HCT116 (cell line): ENCODE measurements at regions not wholly inside any gene's neighbourhood (a gene's known extent, or its start where the extent isn't known, plus 50 kb on each side); places are given as distances from the start of the nearest gene placed in this dataset.

Source experiments
- ATAC-seq: fragments of 200-7000 bp; cut with Tn5 transposase; 2 replicates; pipeline ENCODE4 v1.9.1; 2020; ENCODE audit warnings: mild to moderate bottlenecking, moderate library complexity
- BruUV-seq: library from RNA; stranded (reverse); fragments of 400-500 nt; replicated peaks from 2 replicates; lab custom pipeline; 2021; lab: Mats Ljungman, UMichigan
- CTCF ChIA-PET: fragments of 300-600 bp; sonication (Branson Sonifier 250); formaldehyde crosslinking; loops from one replicate; lab custom pipeline; 2021; ENCODE audit warnings: antibody characterized with exemption; lab: Charles Lee
- POLR2A ChIA-PET: fragments of 300-600, 350-600 bp; sonication (Branson Sonifier 250); formaldehyde crosslinking; loops from one replicate; lab custom pipeline; 2021; ENCODE audit warnings: antibody characterized with exemption; lab: Charles Lee
- RAD21 ChIA-PET, 2 experiments: fragments of 300-600 bp; sonication (Branson Sonifier 250); formaldehyde crosslinking; loops; one replicate each; lab custom pipeline; 2023; ENCODE audit warnings: low total read pairs in 2 of 2; ENCODE audit not compliant: uncharacterized antibody in 2 of 2, unreplicated experiment in 2 of 2, low non-redundant PET in 1 of 2; lab: Charles Lee
- DNase-seq: peaks from one replicate; pipeline ENCODE4 v3.0.0-alpha.2; 2010; ENCODE audit warnings: low read depth, low spot score
- H2AFZ ChIP-seq: fragments of 200-600 bp; shearing (Covaris generic), sonication (generic); 2 replicates; pipeline ENCODE4 v1.6.1; 2017; ENCODE audit warnings: low read depth, mixed run types, mixed read lengths, antibody characterized with exemption, low read length; ENCODE audit not compliant: poor library complexity, severe bottlenecking
- H3K27ac ChIP-seq: 2 replicates; pipeline ENCODE4 v1.5.1; 2012; ENCODE audit warnings: low read depth, low read length
- H3K27me3 ChIP-seq: fragments of 200-600 bp; sonication (generic); 2 replicates; pipeline ENCODE4 v1.6.1; 2016; ENCODE audit warnings: mixed run types, low read length, mixed read lengths; ENCODE audit not compliant: insufficient read depth
- H3K36me3 ChIP-seq, 2 experiments: fragments of 200-500 bp in 1 of 2; fragments of 200-600 bp in 1 of 2; sonication (Bioruptor generic) in 1 of 2; sonication (generic) in 1 of 2; 2 replicates each; pipeline versions ENCODE4 v1.5.1 to v1.6.1; 2014 to 2016; ENCODE audit warnings: low read length in 2 of 2, inconsistent platforms in 1 of 2, mixed read lengths in 1 of 2, mixed run types in 1 of 2; ENCODE audit not compliant: insufficient read depth in 2 of 2, control insufficient read depth in 1 of 2
- H3K4me1 ChIP-seq, 2 experiments: fragments of 200-600 bp in 1 of 2; sonication (generic) in 1 of 2; 2 replicates each; pipeline versions ENCODE4 v1.5.1 to v1.6.1; 2012 to 2017; ENCODE audit warnings: low read length in 2 of 2, inconsistent platforms in 1 of 2, mild to moderate bottlenecking in 1 of 2, mixed read lengths in 1 of 2, mixed run types in 1 of 2, moderate library complexity in 1 of 2; ENCODE audit not compliant: insufficient read depth in 2 of 2, control insufficient read depth in 1 of 2
- H3K4me2 ChIP-seq: fragments of 200-600 bp; sonication (generic); 2 replicates; pipeline ENCODE4 v1.6.1; 2017; ENCODE audit warnings: mixed run types, low read length, mixed read lengths
- H3K4me3 ChIP-seq, 2 experiments: fragments of 200-600 bp in 1 of 2; sonication (generic) in 1 of 2; replicated peaks in 1 of 2; 2 replicates each; pipeline ENCODE4 v1.5.1; 2011 to 2016; ENCODE audit warnings: low read length in 2 of 2, control low read depth in 1 of 2, low read depth in 1 of 2, mild to moderate bottlenecking in 1 of 2, mixed read lengths in 1 of 2, mixed run types in 1 of 2
- H3K79me2 ChIP-seq: fragments of 200-600 bp; sonication (generic); 2 replicates; pipeline ENCODE4 v1.6.1; 2017; ENCODE audit warnings: mild to moderate bottlenecking, mixed run types, low read length, moderate library complexity, mixed read lengths; ENCODE audit not compliant: insufficient read depth
- H3K9ac ChIP-seq: fragments of 200-600 bp; sonication (generic); 2 replicates; pipeline ENCODE4 v1.6.1; 2016; ENCODE audit warnings: low read length, mixed read lengths
- H3K9me2 ChIP-seq: fragments of 200-600 bp; sonication (generic), shearing (Covaris generic); 2 replicates; pipeline ENCODE4 v1.6.1; 2017; ENCODE audit warnings: mixed run types, mild to moderate bottlenecking, moderate library complexity; ENCODE audit not compliant: insufficient read depth
- H3K9me3 ChIP-seq, 2 experiments: fragments of 200-500 bp in 1 of 2; fragments of 200-600 bp in 1 of 2; sonication (Bioruptor generic) in 1 of 2; sonication (generic) in 1 of 2; 2 replicates each; pipeline ENCODE4 v1.6.1; 2014 to 2017; ENCODE audit warnings: low read length in 2 of 2, mixed read lengths in 2 of 2, inconsistent platforms in 1 of 2, low read depth in 1 of 2, mild to moderate bottlenecking in 1 of 2, mixed run types in 1 of 2, moderate library complexity in 1 of 2; ENCODE audit not compliant: control insufficient read depth in 1 of 2, insufficient read depth in 1 of 2
- H4K20me1 ChIP-seq: fragments of 200-600 bp; sonication (generic), shearing (Covaris generic); 2 replicates; pipeline ENCODE4 v1.6.1; 2017; ENCODE audit warnings: mixed run types, mild to moderate bottlenecking, moderate library complexity; ENCODE audit not compliant: insufficient read depth
- CBX3 ChIP-seq: IDR thresholded peaks from 2 replicates; pipeline ENCODE4 v1.6.1; 2012; ENCODE audit warnings: low read depth
- CEBPB ChIP-seq: IDR thresholded peaks from 2 replicates; pipeline ENCODE4 v1.6.1; 2012; ENCODE audit warnings: low read depth
- EGR1 ChIP-seq: IDR thresholded peaks from 2 replicates; pipeline ENCODE4 v1.6.1; 2012; ENCODE audit warnings: low read depth
- EZH2 ChIP-seq: fragments of 200-600 bp; sonication (generic); IDR thresholded peaks from 2 replicates; pipeline ENCODE4 v1.6.1; 2017; ENCODE audit warnings: antibody characterized with exemption, mixed run types
- EZH2phosphoT487 ChIP-seq: fragments of 200-600 bp; IDR thresholded peaks from 2 replicates; pipeline ENCODE4 v1.6.1; 2018; ENCODE audit warnings: antibody characterized with exemption, borderline replicate concordance
- JUND ChIP-seq: IDR thresholded peaks from 2 replicates; pipeline ENCODE4 v1.6.1; 2012
- POLR2AphosphoS5 ChIP-seq: IDR thresholded peaks from 2 replicates; pipeline ENCODE4 v1.6.1; 2011; ENCODE audit warnings: mild to moderate bottlenecking, low read depth, low read length, moderate library complexity
- RAD21 ChIP-seq: IDR thresholded peaks from 2 replicates; pipeline ENCODE4 v1.6.1; 2012; ENCODE audit warnings: low read depth, mild to moderate bottlenecking
- TCF7L2 ChIP-seq: IDR thresholded peaks from 2 replicates; pipeline ENCODE4 v1.7.0; 2011; ENCODE audit warnings: borderline replicate concordance, inconsistent platforms; ENCODE audit not compliant: insufficient read depth, insufficient read length; ENCODE audit errors: extremely low read depth
- YY1 ChIP-seq: IDR thresholded peaks from 2 replicates; pipeline ENCODE4 v1.6.1; 2011; ENCODE audit warnings: low read length, low read depth, moderate library complexity, mild to moderate bottlenecking; ENCODE audit not compliant: insufficient replicate concordance; ENCODE audit errors: extremely low read depth
- ZFX ChIP-seq: fragments of 450-650 bp; IDR thresholded peaks from 2 replicates; pipeline ENCODE4 v1.6.1; 2017
- ZNF274 ChIP-seq: fragments of 200-500 bp; sonication (Bioruptor generic); IDR thresholded peaks from 2 replicates; pipeline ENCODE4 v1.6.1; 2014; ENCODE audit warnings: mild to moderate bottlenecking, low read depth, low read length, inconsistent platforms
- intact Hi-C: fragments of 100-400 bp; cut with micrococcal nuclease; formaldehyde crosslinking; loops from 2 replicates; pipeline ENCODE4 v1.10.0; 2022
- TF ChIP-seq, protein P1 (sequence below): IDR thresholded peaks from 2 replicates; pipeline ENCODE4 v1.6.1; 2012; ENCODE audit warnings: low read depth
- TF ChIP-seq, protein P2 (sequence below), 3 experiments: fragments of 200-600 bp in 1 of 3; sonication (generic) in 1 of 3; IDR thresholded peaks in 2 of 3; conservative IDR thresholded peaks in 1 of 3; 2 replicates each; pipeline ENCODE4 v1.5.1; 2012 to 2017; ENCODE audit warnings: low read depth in 2 of 3, low read length in 2 of 3, antibody characterized with exemption in 1 of 3, borderline replicate concordance in 1 of 3, control low read depth in 1 of 3, mild to moderate bottlenecking in 1 of 3, mixed read lengths in 1 of 3, mixed run types in 1 of 3, moderate library complexity in 1 of 3; ENCODE audit not compliant: insufficient read depth in 1 of 3

GRCh38 chr5:128002425-128002824 lies 81.1 kb upstream of the SLC12A2 start:
- no TSS peak for BruUV-seq
- Histone ChIP-seq H4K20me1 (no peaks in the 10 kb centered on the region), H3K4me3 (no peak overlapping the region), H3K36me3 (no peaks in the 10 kb centered on the region), H3K9me3 (no peaks in the 10 kb centered on the region), H3K27me3 (no peaks in the 10 kb centered on the region), H3K9ac (no peak overlapping the region), H2AFZ (no peak overlapping the region), H3K27ac (no peak overlapping the region), H3K9me2 (no peaks in the 10 kb centered on the region), H3K4me2 (no peak overlapping the region), H3K79me2 (no peaks in the 10 kb centered on the region)
- ATAC-seq (no peak), DNase-seq (no peak)
- RAD21 ChIA-PET = no interaction called here
- intact Hi-C loops = no loop called here
- POLR2A ChIA-PET = no interaction called here
- no peak for TF ChIP-seq EZH2phosphoT487
- no peak for TF ChIP-seq ZNF274
- no peak for TF ChIP-seq CEBPB
- TF ChIP-seq EZH2 = no peak
- TF ChIP-seq, protein P1, sequence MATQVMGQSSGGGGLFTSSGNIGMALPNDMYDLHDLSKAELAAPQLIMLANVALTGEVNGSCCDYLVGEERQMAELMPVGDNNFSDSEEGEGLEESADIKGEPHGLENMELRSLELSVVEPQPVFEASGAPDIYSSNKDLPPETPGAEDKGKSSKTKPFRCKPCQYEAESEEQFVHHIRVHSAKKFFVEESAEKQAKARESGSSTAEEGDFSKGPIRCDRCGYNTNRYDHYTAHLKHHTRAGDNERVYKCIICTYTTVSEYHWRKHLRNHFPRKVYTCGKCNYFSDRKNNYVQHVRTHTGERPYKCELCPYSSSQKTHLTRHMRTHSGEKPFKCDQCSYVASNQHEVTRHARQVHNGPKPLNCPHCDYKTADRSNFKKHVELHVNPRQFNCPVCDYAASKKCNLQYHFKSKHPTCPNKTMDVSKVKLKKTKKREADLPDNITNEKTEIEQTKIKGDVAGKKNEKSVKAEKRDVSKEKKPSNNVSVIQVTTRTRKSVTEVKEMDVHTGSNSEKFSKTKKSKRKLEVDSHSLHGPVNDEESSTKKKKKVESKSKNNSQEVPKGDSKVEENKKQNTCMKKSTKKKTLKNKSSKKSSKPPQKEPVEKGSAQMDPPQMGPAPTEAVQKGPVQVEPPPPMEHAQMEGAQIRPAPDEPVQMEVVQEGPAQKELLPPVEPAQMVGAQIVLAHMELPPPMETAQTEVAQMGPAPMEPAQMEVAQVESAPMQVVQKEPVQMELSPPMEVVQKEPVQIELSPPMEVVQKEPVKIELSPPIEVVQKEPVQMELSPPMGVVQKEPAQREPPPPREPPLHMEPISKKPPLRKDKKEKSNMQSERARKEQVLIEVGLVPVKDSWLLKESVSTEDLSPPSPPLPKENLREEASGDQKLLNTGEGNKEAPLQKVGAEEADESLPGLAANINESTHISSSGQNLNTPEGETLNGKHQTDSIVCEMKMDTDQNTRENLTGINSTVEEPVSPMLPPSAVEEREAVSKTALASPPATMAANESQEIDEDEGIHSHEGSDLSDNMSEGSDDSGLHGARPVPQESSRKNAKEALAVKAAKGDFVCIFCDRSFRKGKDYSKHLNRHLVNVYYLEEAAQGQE = no peak
- no peak for TF ChIP-seq TCF7L2
- TF ChIP-seq RAD21 = no peak
- no peak for TF ChIP-seq ZFX
- no peak for TF ChIP-seq JUND
- no peak for TF ChIP-seq YY1
- no peak for TF ChIP-seq POLR2AphosphoS5
- TF ChIP-seq EGR1 = no peak
- TF ChIP-seq CBX3 = no peak
- TF ChIP-seq, protein P2, sequence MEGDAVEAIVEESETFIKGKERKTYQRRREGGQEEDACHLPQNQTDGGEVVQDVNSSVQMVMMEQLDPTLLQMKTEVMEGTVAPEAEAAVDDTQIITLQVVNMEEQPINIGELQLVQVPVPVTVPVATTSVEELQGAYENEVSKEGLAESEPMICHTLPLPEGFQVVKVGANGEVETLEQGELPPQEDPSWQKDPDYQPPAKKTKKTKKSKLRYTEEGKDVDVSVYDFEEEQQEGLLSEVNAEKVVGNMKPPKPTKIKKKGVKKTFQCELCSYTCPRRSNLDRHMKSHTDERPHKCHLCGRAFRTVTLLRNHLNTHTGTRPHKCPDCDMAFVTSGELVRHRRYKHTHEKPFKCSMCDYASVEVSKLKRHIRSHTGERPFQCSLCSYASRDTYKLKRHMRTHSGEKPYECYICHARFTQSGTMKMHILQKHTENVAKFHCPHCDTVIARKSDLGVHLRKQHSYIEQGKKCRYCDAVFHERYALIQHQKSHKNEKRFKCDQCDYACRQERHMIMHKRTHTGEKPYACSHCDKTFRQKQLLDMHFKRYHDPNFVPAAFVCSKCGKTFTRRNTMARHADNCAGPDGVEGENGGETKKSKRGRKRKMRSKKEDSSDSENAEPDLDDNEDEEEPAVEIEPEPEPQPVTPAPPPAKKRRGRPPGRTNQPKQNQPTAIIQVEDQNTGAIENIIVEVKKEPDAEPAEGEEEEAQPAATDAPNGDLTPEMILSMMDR (IDR thresholded peaks at IDR 0.05 in 2 of 3, conservative IDR thresholded peaks at IDR 0.05 in 1 of 3; ENCODE audit: borderline replicate concordance in 1 of 3, insufficient read depth in 1 of 3, low read depth in 2 of 3, low read length in 2 of 3) = no peak
- TF ChIP-seq, all 23 proteins: peak for 0
- H3K4me1 ChIP-seq = peaks cover 0 to 5% of the 10 kb centered on the region in 2 experiments; a peak in 1 of 4 replicates
- CTCF ChIA-PET = no interaction called here
